HG03095 (cell line): ENCODE measurements at regions not wholly inside any gene's neighbourhood (a gene's known extent, or its start where the extent isn't known, plus 50 kb on each side); places are given as distances from the start of the nearest gene placed in this dataset.

Experiments
- ATAC-seq: cut with Tn5 transposase; IDR thresholded peaks from one replicate; pipeline ENCODE4 v1.9.1; 2021; ENCODE audit warnings: moderate library complexity; ENCODE audit not compliant: unreplicated experiment

- no peak for ATAC-seq
Observed at GRCh38 chr13:47087241-47087640, 190.4 kb upstream of the HTR2A start.

DNA sequence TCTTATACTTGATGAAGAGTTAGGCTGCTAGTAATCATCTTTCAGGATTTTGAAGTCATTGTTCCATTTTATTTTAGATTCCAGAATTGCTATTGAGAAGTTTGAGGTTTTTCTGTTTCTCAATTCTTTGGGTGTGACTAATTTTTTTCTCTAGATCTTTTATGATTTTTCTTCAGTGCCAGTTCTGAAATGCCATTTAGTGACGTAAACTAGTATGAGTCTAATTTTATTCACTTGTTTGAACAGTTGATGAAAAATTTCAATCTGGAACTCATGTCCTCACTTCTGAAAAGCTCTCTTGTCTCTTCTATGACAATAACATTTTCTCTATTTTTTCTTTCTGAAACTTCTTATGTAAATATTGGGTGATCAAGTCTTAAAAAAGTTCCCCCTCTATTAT is 188.5 kb upstream of the HTR2A start:
- no peak for ATAC-seq

DNA sequence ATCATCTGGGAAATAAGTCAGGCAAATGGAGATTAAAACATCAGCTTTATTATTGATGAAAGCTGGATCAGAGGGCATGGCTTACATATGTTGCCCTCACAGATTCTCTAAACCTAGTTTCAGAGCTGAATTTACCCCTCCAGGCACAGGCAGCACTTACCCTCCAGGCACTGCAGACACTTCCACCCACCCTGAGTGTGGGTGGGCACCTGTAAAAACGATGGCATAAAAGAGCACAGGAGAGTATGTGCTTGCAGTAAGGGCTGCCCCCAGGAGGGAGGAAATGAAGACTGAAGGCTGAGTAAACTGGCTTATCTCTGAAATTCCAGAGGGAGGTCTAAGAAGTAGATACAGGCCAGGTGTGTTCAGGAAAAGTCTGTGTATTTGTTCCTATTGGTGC is 185.0 kb upstream of the HTR2A start:
- ATAC-seq = no peak

GRCh38 chr13:47081246-47081645 is 184.4 kb upstream of the HTR2A start:
- no peak for ATAC-seq

DNA sequence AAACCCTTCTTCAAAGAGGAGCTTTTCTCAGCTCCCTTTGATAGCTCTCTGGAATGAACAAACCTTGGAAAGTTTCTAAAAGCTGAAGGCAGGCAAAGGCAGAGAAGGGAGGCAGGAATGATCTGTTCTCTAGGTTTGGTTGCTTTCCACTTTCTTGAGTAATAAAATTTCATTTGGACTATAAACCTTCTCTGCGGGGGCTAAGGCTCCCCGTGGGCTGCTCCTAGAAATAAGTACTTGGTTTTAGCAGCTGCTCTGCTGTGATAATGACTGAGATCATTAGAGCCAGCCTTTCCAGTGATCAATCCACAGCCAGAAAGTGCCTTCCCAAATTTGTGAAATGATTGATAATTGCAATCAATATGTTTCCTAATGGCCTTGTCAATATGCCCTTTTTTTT is 183.8 kb upstream of the HTR2A start:
- ATAC-seq = no peak

GRCh38 chr13:47076500-47076899 is 179.6 kb upstream of the HTR2A start:
- ATAC-seq = no peak

DNA sequence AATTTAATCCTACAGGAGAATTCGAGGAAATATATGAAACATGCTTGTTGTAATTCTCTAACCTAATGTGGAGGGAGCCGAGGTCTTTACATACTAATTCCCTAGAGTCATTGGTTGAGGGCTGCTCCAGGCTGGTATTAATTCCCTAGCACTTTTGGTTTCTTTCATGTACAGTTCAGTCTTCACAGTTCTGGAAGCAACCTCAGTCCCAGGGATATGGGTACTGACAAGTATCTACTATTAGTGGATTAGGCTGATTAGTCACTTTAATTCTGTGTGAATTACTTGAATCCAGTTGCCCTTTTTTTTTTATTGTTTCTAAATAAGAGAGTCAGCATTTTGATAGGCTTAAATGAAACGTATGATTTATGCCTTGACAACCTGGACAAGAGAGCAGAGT is 172.3 kb upstream of the HTR2A start:
- ATAC-seq = no peak

DNA sequence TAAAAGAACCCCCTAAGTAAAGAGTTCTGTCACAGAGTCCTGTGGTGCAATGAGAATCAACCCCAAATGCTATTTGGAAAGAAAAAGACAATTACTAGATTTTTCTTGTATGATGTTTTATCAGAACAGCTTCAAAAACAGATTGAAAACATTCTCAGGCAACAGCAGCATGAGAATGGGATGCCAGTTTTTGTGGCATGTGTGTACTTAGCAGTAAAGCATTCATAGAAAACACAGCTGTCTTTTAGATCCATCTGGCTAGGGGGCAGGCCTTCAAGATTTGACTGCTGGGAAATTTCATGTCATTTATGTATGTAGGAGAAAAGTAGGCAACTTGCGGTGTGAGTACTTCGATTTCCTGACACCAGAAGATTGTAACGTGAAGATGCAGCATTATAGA is 170.5 kb upstream of the HTR2A start:
- no peak for ATAC-seq

GRCh38 chr13:47066226-47066625 is 169.4 kb upstream of the HTR2A start:
- no peak for ATAC-seq

- ATAC-seq = no peak
Observed at GRCh38 chr13:47064381-47064780, 167.5 kb upstream of the HTR2A start.

GRCh38 chr13:47049276-47049989 is 152.6 kb upstream of the HTR2A start:
- no peak for ATAC-seq

GRCh38 chr13:47046706-47047105 is 149.9 kb upstream of the HTR2A start:
- no peak for ATAC-seq

DNA sequence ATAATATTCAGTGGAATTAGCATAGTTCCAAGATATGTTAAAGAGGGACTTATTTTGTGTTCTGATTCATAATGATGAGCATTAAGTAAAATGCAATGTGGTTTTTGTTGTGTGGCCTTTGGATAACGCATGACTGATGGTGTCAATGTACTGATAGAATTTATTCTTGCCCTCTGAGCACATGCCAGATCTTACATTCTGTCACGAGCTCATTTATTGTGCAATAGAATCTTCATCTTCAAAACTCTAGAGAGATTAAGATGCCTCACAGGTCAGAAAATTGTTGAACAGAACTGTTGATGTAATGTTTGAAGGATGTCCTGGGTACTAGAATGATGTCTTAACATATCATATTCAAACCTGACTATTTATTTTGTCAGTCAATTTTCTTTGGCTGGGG is 148.0 kb upstream of the HTR2A start:
- ATAC-seq = no peak

GRCh38 chr13:47039106-47039505 is 142.3 kb upstream of the HTR2A start:
- no peak for ATAC-seq

GRCh38 chr13:47038188-47038587 is 141.3 kb upstream of the HTR2A start:
- ATAC-seq = no peak

DNA sequence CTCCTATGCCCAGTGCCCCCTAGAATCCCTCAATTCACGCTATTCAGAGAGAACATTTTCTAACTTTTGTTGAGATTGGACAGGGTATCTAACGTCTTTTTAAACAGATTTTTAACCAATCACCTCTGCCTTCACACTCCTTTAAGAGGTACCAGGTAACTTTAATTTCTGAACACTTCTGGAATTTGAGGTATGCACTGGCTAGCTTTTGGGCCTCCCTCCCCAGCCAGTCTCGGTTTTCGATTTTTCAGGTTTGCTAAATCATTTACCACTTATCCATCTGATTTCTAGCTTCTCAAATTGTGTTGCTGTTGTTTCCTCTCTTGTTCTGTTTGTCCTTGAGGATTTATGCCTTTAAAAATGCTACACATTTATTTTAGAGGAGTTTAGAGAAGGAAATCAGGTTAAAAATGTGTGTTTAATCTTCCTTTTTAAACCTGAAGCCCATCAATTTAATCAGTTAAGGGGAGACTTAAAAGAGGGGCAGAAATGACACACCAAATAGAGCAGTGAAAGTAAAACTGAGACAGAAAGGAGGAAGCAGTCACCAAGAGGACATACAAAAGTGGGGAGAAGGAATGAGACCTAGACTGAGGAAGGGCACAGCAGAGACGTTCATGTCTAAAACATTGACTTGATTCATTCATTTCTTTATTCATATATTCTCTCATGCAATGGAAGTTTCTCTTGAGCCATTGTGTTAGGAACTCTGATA is 139.6 kb upstream of the HTR2A start:
- ATAC-seq = peak; percentile 99

DNA sequence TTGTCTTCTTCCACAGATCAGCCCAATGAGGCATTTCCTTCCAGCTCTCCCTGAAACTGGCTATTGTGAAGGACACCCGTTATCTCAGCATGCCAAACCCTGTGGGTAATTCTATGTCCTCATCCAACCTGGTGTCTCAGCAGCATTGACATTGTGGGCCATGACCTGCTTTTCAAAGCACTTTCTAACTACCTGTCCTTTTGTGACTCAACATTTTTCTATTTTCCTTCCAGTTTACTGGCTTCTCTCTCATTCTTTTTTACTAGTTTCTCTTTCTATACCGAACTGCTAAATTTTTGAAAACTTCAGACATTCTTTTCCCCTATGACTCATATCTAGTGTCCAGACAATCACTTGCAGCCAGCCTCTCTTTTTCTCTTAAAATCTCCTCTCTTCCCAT is 136.4 kb upstream of the HTR2A start:
- ATAC-seq = no peak

- no peak for ATAC-seq
Observed at GRCh38 chr13:47027780-47028437, 131.1 kb upstream of the HTR2A start.

DNA sequence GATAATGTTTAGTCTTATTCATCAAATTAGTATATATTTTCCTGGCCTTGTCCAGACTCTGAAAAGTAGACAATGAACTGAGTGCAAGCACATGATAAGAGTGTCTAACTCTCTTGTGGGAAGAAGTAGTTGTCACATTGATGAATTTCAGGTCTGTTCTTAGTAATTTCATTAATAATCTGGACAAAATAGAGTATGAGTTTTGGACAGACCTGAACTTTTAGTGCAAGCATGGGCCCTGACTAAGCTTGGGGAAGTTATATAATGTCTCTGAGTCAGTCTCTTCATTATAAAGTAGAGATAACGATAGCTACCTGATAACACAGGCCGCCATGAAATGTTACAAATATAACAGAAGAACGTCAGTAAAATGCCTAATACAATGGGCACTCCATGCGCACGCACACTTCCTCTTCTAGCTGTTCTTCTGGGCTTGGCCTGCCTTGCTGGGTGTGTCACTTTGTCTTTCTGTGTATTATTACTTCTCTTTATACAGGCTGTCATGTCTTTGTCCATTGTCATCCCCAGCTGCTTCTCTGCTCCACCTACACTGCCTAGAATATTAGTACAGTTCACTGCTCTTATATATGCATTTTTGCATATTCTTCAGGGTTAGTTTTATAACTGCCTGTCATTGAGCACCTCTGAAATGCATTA is 129.1 kb upstream of the HTR2A start:
- ATAC-seq = no peak

DNA sequence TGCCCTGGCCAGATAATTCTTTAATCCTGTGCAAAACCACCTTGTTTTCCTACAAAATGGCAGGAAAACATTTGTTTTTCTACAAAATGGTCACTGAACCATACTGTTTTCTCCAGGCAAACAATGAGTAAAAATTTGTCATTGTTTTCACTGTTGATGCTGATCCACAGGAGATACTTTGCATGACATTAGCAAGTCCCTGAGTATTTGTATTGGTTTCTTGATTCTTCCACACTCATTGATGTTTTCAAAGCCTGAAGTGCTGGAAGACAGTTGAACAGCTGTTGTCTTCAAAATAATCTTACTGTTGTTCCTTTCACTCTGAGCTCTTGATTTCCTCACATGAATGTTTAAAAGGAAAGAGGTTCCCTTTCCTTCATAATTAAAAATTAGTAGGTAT is 123.1 kb upstream of the HTR2A start:
- ATAC-seq = no peak

- no peak for ATAC-seq
Observed at GRCh38 chr13:47017476-47017875, 120.6 kb upstream of the HTR2A start.

DNA sequence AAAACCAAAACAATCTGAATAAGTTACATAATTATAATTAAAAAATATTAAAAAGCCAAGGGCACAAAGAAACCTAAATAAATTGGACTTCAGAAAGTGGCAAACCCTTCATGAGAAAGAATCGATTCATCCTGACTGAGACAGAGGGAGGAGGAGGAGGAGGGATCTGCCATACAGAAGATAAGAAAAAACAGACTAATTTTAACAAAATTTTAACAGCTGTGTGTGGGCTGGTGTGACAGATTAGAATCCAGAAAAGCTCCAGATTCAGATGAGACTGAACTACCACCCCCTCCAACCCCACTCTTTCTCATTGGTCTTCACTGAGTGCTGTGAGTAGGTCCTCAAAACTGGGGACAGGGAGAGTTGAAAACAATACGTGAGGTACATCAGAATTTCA is 111.5 kb upstream of the HTR2A start:
- no peak for ATAC-seq
